ENCODE measurements at regions not wholly inside any gene's neighbourhood (a gene's known extent, or its start where the extent isn't known, plus 50 kb on each side); places are given as distances from the start of the nearest gene placed in this dataset.
"Not testable (repeated sequence)": the region's sequence is repeated elsewhere in the genome, so short reads cannot be mapped to it uniquely, and the experiment has no call there.

DNA sequence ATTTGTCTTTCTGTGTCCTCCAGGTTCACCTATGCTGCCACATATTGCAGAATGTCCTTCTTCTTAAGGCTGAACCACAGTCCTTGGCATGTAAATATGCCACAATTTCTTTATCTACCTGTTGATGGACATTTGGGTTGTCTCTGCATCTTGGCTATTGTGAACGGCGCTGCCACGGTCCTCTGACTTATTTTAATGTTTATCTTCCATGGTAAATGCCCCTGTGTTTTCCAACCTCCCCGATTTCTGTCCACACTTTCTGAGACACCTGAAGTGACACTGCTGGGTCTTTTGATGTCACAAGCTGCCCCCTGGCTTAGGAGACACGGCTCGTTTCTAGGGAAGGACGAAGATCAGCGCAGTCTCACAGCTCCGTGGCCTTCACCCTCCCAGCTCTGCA, 128.3 kb upstream of the PDE10A start:
- DNase-seq (ENCODE audit: low read depth): no peak

DNA sequence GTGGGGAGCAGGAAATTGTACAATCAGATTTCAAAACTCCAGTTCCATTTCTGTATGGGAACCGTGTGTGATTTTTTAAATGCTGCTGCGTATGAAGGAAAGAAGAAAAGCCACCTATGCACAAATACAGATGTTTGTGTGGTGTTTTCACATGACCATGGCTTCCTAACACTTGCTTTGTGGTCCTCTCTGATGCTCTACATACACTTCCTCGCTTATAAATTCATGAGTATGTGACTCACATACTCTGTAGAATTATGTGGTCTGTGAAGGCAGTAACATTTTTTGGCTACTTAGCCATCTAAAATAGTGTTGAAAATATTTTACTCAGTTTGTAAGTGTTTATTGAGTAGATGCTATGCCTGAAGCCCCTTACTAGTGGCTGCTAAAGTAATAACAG, 119.8 kb upstream of the PDE10A start:
- no peak for DNase-seq (ENCODE audit: low read depth)

DNA sequence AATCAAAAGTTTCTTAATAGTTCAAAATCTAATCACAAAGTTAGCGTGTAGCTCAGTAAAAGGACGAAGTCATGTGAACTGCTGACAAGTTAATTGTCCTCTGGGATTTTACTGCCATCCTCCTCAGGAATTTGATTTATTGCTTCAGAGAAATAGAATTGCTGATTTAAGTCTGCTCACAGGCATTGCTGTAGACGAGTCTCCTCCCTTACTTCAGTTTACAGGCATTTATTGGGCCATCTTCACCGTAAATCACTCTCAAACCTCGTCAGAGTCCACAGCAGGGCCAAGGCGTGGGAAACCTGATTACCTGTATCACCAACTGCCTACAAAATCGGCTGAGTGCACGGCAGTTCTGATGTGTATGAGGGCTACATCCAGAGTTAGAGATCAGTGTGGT, 119.1 kb upstream of the PDE10A start:
- no peak for DNase-seq (ENCODE audit: low read depth)

DNA sequence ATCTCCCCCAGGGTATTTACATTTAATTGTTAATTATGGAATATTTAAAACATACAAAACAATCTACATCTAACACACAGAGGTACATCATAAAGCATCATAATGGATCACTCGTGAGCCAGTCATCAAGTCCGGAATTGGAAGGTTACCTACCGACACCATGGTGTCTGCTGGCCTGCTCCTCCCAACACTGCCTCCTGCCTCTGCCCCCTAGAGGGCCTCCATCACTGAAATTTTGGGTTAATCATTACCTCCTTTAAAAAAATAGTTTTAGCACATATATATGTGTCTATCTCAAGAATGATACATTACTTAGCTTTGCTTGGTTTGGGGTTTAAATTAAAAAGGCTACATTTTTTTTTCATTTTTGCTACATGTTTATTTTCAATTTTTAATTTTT, 114.6 kb upstream of the PDE10A start:
- DNase-seq (ENCODE audit: low read depth): no peak

DNA sequence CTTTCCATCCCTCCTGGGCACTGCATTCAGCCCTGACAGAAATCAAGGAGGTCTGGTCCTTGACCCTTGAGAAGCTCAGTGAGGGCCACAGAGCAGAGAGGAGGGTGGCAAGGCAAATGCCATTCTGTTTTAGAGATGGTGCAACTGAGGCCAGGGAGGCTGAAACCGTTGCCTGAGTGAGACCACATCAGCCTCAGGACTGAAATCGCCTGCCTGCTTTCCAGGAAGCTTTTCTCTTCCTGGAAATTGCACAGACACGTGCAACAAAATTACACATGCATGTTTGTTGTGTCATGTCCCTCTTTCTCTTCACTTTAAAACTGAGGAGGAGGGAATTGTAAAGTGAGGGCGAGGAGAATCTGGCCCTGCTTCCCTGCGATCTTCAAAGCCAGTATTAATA, 113.7 kb upstream of the PDE10A start:
- no peak for DNase-seq (ENCODE audit: low read depth)

DNA sequence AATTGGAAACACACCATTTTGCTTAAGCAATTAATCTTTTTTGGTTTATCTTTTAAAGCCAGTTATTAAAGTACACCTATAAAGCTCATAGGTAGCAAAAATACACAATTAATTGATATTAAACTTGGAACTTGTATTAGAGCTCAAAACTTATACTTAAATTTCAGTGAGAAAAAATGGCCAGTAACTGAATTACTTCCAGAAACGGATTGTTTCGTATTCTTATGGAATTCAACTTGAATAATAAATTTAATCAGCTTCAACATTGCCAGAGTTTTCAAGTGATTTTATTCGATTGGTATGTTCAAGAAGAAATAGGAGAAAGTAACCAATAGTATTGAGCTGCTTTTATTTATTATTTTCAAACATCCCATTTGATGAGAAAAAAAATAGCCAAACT, 112.7 kb upstream of the PDE10A start:
- no peak for DNase-seq (ENCODE audit: low read depth)

DNA sequence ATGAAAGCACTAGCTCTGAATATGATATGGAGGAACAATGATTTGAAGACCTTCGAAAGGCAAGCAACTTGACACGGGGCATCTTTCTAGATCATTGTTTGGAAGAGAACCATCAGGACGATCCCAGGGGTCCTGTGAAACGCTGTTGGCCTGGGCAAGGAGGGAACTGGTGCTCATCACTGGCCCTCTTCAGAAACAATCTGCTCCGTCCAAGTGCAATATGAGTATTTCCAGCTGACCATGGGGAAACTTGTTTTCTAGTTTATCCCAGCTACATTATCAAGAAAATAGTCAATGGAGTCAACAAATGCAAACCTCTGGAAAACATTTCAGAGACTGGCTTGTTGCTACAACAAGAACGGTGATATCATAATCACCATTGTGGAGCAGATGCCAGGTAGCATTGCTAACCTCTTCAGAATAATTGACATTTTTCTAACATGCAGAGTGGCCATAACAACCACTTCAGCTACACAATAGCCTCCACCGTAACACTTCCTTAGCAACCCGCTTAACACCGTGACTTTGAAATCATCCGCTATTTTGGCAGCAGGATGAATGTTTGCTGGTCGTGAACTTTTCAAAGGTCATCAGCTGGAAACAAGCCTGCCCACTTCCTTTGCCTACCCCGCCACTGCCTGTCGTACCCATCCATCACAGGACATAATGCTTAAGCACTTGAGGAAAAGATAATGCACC, 112.0 kb upstream of the PDE10A start:
- DNase-seq (ENCODE audit: low read depth): no peak

DNA sequence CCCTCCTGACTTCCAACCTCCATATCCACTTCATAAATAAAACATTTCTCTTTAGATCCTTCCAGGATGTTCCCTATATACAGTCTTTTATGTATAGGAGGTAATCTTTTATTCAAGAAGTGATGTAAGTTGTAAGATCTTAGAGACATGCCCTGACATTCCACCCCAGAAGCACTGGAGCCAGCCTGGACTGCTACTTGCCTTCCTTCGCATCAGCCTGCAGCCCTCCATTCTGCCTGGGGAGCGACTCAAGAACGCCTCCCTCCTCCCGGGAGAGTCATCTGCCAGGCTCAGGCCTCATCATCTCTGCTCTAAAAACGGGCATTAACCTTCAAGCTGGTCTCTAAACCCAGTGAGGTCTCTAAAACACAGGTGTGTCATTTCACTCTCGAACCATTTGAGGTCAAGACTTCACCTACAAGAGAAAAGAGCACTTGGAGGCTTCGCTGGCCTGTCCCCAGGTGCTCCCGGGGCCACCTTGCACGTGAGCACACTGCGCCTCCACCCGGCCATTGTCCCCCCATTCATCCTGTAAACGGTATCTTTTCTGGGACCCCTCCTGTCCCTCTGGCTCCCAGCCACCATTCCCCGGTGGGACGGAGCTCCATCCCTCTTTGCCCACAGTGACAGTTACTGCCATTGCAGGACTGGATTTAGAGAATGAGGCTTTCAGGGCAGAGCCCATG, 107.5 kb upstream of the PDE10A start:
- no peak for DNase-seq (ENCODE audit: low read depth)

DNA sequence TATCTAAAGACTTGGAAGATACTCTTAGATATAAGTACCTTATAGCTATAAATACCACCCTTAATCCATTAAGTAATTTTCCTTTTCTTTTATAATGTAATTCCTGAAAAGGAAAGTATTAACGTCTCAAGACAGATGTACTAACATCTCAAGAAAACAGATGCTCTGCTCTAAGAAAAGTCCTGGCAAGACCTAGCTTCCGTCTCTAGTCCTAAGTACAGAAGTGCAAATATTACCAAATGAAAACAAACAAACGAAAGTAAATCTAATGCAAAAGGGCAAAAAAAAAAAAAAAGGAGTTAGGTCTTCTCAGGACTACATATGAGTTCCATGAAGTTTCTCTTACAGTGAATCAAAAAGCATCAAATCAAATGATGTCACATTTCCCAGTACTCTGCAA, 106.8 kb upstream of the PDE10A start:
- no peak for DNase-seq (ENCODE audit: low read depth)

DNA sequence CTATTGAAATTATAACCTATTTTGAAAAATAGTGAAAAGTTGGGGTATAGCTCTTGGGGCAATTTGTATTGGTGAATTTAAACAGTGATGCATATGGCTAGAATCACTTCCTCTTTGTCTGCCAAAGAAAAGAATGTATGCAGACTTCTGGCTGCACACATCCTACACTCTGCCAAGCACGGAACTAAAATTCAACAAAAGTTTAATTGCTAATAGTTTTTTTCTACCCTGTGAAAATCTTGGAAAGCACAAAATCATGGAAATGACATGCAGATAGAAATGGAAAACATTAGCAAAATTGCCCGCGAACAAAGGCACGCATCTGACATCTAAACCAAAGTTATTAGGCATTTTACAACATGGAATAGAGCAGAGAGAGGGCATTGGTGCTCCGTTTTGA, 106.4 kb upstream of the PDE10A start:
- no peak for DNase-seq (ENCODE audit: low read depth)

DNA sequence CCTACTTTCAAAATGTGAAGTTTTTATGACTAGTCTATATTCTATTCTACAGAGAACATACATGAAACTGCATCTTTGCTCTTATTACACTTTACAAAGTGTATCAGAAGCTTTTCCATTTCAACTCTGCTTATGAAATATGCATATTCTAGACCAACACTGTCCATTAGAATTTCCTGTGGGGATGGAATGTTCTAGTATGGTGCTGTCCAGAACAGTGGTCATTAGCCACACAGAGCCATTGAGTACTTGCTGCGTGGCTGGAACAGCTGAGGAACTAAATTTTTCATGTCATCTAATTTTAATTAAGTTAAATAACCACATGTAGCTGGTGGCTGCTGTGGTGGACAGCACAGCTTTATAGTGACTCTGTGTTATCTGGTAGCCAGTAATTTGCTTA, 105.9 kb upstream of the PDE10A start:
- no peak for DNase-seq (ENCODE audit: low read depth)

DNA sequence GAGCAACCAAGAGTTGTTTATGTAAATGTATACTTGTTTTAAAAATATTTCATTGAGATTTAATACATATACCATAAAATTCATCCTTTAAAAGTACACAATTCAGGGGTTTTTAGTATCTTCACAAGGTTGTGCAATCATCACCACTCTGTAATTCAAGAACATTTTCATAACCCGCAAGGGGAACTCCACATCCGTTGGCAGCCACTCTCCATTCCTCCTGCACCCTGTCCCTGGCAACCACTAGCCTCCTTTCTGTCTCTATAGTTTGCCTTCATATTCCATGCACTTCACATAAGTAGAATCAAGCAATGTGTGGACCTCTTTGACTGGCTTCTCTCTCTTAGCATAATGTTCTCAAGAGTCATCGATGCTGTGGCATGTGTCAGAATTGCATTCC, 104.2 kb upstream of the PDE10A start:
- DNase-seq (ENCODE audit: low read depth): no peak

DNA sequence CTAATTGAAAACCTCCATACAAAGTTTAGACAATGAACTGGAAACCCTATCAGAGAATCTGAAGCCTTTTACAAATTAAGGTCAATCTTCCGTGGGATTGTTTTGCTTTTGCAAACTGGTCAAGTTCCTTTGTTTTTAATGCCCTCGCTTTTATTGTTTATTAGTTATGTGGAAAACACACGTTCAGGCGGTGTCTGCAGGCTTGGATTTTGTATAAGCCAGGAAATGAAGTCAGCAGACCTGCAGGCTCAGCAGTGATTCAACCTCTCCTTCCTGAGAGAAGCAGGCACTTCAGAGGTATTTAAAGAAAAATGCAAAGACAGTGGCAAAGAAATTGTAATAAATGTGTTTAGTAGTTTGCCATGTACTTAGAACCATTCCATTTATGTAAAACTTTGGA, 103.4 kb upstream of the PDE10A start:
- DNase-seq (ENCODE audit: low read depth): no peak

DNA sequence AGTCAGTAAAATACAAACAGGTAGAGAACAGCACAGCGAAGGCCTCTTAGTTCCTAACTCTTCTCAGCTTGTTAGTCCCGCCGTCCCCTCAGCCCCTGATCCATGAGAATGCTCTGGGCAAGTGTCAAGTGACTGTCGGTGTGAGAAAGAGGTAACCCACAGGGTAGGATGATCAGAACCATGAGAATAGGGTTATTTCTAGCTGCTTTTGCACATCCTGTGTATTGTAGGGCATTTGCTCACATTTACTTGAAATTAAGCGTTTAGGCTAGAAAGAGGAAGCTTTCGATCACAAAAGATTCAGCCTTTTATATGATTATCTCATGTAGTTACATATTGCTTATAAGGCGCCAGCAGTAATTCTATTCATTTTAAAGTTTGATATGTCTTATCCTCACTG, 103.0 kb upstream of the PDE10A start:
- DNase-seq (ENCODE audit: low read depth): no peak

DNA sequence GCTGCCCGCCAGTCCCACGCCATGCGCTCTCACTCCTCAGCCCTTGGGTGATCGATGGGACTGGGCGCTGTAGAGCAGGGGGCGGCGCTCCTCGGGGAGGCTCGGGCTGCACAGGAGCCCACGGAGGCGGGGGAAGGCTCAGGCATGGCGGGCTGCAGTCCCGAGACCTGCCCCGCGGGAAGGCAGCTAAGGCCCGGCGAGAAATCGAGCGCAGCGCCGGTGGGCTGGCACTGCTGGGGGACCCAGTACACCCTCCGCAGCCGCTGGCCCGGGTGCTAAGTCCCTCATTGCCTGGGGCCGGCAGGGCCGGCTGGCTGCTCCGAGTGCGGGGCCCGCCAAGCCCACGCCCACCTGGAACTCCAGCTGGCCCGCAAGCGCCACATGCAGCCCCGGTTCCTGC, 102.2 kb upstream of the PDE10A start:
- DNase-seq (ENCODE audit: low read depth): not testable (repeated sequence)

DNA sequence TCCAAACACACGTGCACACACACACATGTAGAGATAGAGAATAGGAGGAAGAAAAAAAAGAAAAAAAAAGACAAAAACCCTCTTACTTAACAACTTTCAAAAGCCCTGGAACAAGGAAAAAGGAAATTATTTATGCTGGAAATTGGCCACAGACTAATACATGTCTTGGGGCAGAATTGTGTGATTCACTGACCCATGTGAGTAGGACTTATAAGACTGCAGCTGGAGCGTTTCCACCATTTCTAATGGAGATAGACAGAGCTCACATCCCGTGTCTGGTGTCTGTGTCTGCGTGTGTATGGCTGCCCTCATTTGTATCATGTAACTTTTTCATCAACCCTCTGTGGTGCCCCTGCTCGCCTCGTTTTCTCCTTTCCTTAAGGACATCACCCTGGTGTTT, 99.8 kb upstream of the PDE10A start:
- DNase-seq (ENCODE audit: low read depth): no peak

DNA sequence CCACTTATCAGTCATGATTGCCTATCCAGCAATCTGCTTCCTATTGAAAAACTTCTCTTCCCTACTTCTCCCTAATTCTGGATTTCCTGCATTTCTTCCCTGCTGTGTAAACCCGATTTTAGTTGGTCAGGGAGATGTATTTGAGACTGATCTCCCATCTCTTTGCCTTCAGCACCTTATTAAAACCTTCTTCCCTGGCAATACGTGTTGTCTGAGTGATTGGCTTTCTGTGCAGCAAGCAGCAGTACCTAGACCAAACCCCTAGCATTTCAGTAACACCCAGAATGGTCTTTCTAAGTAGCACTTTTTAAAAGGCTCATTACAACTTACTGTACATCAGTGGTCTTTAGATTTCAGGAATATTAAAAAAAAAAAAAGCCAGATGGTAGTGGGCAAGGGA, 99.1 kb upstream of the PDE10A start:
- DNase-seq (ENCODE audit: low read depth): no peak

DNA sequence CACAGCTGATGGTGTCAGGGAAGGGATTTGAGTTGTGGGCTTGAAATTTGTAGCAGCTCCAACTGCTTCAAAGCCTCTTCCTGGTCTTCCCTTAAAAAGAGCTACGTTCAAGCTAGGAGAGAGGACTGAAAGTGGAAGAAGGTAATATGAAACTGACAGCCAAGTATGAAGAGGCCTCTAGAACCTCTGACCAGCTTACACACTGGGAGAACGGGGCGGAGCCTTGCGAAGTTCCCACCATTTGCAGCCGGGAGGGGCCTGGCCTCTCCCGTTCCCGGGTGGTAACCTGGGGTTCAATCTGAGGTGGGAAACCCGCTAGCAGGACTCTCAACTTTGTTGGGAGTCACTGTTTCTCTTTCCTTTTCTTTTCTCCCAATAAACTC, 97.8 kb upstream of the PDE10A start:
- no peak for DNase-seq (ENCODE audit: low read depth)

DNA sequence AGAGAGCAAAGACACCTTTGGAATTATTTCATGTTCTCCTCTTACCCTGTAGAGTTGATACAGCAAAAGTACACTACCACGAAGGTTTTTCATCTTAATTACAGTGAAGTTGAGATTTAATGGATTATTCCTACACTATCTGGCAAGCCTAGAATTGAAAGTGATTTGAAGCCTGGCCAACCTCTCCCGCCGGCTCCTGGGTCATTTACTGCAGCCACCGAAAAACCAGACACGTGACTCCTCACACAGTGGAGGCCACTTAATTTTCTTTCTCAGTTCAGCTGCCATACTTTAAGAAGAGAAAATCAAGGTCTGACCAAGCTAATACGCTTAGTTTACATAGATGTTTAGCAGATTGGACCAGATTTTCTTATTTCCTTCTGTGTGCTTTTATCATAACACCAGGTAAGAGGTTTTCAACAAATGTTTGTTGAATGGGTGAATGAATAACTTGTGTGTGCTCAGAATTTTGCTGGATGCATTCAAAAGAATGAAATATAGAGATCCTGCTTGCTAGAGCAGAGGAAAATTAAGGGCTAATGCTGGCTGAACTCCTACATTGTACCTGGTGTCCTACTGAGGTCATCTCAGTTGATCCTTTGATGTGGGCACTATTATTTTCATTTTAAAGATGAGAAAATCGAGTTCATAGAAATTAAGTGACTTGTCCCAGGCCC, 97.2 kb upstream of the PDE10A start:
- DNase-seq (ENCODE audit: low read depth): no peak

DNA sequence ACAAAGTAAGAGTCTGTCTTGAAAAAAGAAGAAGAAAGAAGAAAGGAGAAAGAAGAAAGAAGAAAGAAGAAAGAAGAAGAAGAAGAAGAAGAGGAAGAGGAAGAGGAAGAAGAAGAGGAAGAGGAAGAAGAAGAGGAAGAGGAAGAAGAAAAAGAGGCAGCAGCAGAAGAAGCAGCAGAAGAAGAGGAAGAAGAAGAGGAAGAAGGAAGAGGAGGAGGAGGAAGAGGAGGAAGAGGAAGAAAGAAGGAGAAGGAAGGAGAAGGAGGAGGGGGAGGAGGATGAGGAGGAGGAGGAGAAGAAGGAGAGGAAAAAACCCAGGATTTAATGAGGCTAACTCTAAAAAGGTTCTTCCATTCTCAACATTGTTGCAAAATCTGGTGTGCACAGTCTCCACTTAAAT, 95.4 kb upstream of the PDE10A start:
- DNase-seq (ENCODE audit: low read depth): no peak

DNA sequence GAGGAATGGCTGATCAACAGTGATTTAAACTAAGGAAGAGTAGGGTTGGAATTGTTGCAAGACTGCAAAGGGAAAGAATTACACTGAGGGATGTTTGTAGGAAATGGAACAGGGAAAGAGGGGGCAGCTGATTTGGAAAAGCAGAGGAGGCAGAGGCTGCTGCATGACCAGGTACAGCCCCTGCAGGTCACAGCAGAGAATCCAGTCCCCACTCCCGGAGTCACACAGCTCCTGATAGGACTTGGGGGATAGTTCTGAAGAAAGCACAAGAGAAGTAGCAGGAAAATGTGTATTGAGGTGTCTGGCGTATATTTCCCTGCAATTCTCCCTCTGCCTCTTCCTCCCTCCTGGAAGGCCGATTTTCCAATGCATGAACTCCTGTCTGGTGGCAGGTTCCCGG, 92.5 kb upstream of the PDE10A start:
- DNase-seq (ENCODE audit: low read depth): no peak

DNA sequence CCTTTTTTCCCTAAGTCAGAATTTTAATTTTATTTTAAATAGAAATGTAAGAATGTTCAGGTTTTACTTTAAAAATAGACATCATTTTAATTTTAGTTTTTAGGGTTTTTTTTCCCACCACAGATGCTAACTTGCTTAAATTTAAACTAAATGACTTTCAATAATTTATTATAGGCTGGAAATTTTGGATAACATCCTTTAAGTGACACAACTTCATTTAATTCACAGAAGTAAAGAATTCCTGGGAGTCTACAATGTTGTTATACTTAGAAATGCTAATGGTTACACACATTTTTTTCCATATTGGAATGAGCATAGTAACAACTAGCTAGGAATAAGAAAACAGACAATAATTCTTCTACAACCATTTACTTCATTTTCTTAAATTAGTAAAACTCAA, 90.5 kb upstream of the PDE10A start:
- DNase-seq (ENCODE audit: low read depth): no peak

DNA sequence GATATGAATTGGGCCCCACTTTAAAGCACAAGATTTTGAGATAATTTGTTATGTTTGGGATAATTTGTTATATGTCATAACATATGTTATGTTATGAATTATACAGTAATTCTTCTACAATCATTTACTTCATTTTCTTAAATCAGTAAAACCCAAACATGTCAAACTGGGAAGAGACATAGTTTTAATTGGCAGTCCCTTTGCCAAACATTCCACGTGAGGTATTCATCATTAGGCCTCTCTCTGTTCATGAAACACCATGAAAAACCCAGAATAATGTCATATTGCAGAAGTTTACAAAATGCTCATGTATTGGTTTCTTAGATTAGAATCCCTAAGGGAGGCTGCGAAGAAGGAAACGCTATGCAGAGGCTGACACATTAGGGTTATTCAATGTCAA, 89.4 kb upstream of the PDE10A start:
- no peak for DNase-seq (ENCODE audit: low read depth)

DNA sequence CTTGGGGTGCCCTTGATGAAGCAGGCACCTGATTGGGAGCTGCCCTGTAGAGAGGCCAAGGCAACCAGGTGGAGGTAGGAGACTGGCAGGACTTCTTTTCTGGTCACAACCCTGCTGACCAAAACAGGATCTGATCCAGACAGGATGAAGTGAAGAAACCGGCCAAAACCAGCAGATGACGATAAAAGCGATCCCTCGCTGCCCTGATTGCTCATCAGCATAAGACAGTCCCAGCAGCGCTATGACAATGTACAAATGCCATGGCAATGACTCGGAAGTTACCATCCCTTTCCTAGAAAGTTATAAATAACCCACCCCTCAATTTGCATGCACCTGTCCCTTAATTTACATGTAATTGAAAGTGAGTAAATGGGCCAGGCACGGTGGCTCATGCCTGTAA, 88.4 kb upstream of the PDE10A start:
- DNase-seq (ENCODE audit: low read depth): no peak
